ENCODE measurements at regions not wholly inside any gene's neighbourhood (a gene's known extent, or its start where the extent isn't known, plus 50 kb on each side); places are given as distances from the start of the nearest gene placed in this dataset.

DNA sequence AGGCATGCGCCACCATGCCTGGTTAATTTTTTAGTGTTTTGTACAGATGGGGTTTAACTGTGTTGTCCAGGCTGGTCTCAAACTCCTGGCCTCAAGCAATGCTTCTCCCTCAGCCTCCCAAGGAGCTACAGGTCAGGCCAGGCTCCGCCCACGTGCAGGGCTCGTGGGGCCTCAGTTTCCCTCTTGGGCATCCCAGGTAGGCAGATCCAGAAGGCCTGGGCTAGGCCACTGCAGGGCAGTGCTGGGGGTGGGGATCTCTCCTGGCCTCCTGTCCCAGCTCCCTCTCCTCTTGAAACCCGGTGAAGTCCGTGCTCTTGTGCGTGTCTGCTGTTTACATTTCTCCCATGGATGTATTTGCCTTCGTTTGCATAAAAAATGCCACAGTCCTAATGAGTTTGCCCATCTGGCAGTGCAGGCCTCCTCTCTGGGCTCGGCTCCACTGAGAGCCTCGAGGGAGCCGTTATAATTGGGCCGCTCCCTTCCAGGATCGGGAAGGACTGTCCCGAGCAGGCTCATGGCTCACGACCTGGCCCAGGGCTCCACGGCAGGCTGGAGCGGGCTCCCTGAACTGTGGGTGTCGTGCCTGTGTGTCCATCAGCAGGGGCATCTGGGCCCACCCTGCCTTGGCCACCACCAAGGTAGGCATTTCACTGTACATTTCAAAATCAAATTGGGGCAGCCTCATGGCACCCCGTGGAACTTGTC is 52.6 kb upstream of the RUFY1 start:
- H3K4me1 ChIP-seq (ENCODE audit: insufficient read depth, low read length): no peaks in the 10 kb centered on the region
- H3K27ac Mint-ChIP-seq (ENCODE audit: unreplicated experiment): no peak overlapping the region
- H3K27ac ChIP-seq (ENCODE audit: low read depth, low read length): no peak overlapping the region
- H3K4me3 Mint-ChIP-seq (ENCODE audit: unreplicated experiment): no peak overlapping the region
- DNase-seq (ENCODE audit: low read depth) (no peak), FAIRE-seq (no peak)
- no peaks in the 10 kb centered on the region for H3K36me3 Mint-ChIP-seq (ENCODE audit: low read depth, unreplicated experiment)
- no peaks in the 10 kb centered on the region for H3K4me1 Mint-ChIP-seq (ENCODE audit: low read depth, unreplicated experiment)
- H3K36me3 ChIP-seq (ENCODE audit: insufficient read depth, low read length): no peaks in the 10 kb centered on the region
- H3K27me3 Mint-ChIP-seq (ENCODE audit: low read depth, unreplicated experiment): peaks cover 18% of the 10 kb centered on the region
- no peaks in the 10 kb centered on the region for H4K20me1 ChIP-seq (ENCODE audit: insufficient read depth, low read length)
- H3K9me3 Mint-ChIP-seq (ENCODE audit: unreplicated experiment): peaks cover 6% of the 10 kb centered on the region
- TF ChIP-seq, protein P1, sequence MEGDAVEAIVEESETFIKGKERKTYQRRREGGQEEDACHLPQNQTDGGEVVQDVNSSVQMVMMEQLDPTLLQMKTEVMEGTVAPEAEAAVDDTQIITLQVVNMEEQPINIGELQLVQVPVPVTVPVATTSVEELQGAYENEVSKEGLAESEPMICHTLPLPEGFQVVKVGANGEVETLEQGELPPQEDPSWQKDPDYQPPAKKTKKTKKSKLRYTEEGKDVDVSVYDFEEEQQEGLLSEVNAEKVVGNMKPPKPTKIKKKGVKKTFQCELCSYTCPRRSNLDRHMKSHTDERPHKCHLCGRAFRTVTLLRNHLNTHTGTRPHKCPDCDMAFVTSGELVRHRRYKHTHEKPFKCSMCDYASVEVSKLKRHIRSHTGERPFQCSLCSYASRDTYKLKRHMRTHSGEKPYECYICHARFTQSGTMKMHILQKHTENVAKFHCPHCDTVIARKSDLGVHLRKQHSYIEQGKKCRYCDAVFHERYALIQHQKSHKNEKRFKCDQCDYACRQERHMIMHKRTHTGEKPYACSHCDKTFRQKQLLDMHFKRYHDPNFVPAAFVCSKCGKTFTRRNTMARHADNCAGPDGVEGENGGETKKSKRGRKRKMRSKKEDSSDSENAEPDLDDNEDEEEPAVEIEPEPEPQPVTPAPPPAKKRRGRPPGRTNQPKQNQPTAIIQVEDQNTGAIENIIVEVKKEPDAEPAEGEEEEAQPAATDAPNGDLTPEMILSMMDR (IDR thresholded peaks at IDR 0.05; ENCODE audit: insufficient read depth, low read depth, low read length): no peak
- TF ChIP-seq EZH2 (IDR thresholded peaks at IDR 0.05; ENCODE audit: insufficient read depth, low read length): no peak
- no peaks in the 10 kb centered on the region for H3K79me2 ChIP-seq (ENCODE audit: insufficient read depth, low read length)
- H3K9me3 ChIP-seq (ENCODE audit: insufficient read depth, low read depth, low read length): no peaks in the 10 kb centered on the region
- H2AFZ ChIP-seq (ENCODE audit: low read depth, low read length): no peak overlapping the region
- no peak overlapping the region for H3K4me3 ChIP-seq (ENCODE audit: insufficient read depth, low read depth, low read length)
- H3K27me3 ChIP-seq (ENCODE audit: insufficient read depth, low read length): no peaks in the 10 kb centered on the region
- H3K9ac ChIP-seq (ENCODE audit: low read length): no peak overlapping the region
- H3K4me2 ChIP-seq (ENCODE audit: low read length): no peak overlapping the region

- Histone ChIP-seq H2AFZ (ENCODE audit: low read depth, low read length) (no peak overlapping the region), H4K20me1 (ENCODE audit: insufficient read depth, low read length) (no peaks in the 10 kb centered on the region), H3K27ac (ENCODE audit: low read depth, low read length) (no peak overlapping the region), H3K4me2 (ENCODE audit: low read length) (no peak overlapping the region), H3K9ac (ENCODE audit: low read length) (no peak overlapping the region), H3K79me2 (ENCODE audit: insufficient read depth, low read length) (no peaks in the 10 kb centered on the region), H3K4me3 (ENCODE audit: insufficient read depth, low read depth, low read length) (no peak overlapping the region), H3K9me3 (ENCODE audit: insufficient read depth, low read depth, low read length) (no peaks in the 10 kb centered on the region), H3K4me1 (ENCODE audit: insufficient read depth, low read length) (no peaks in the 10 kb centered on the region), H3K36me3 (ENCODE audit: insufficient read depth, low read length) (no peaks in the 10 kb centered on the region), H3K27me3 (ENCODE audit: insufficient read depth, low read length) (no peaks in the 10 kb centered on the region)
- Mint-ChIP-seq H3K4me3 (ENCODE audit: unreplicated experiment) (no peak overlapping the region), H3K9me3 (ENCODE audit: unreplicated experiment) (peaks cover 3% of the 10 kb centered on the region), H3K27me3 (ENCODE audit: low read depth, unreplicated experiment) (peaks cover 18% of the 10 kb centered on the region), H3K27ac (ENCODE audit: unreplicated experiment) (no peak overlapping the region), H3K4me1 (ENCODE audit: low read depth, unreplicated experiment) (no peaks in the 10 kb centered on the region), H3K36me3 (ENCODE audit: low read depth, unreplicated experiment) (no peaks in the 10 kb centered on the region)
- TF ChIP-seq, protein P1 (IDR thresholded peaks at IDR 0.05; ENCODE audit: insufficient read depth, low read depth, low read length): no peak
- TF ChIP-seq EZH2 (IDR thresholded peaks at IDR 0.05; ENCODE audit: insufficient read depth, low read length): no peak
- FAIRE-seq (no peak), DNase-seq (ENCODE audit: low read depth) (no peak)
These were observed 54.4 kb upstream of the RUFY1 start for GRCh38 chr5:179495906-179496455.

Measured in astrocyte (in vitro differentiated cells and primary cell).